ENCODE measurements at regions not wholly inside any gene's neighbourhood (a gene's known extent, or its start where the extent isn't known, plus 50 kb on each side); places are given as distances from the start of the nearest gene placed in this dataset.

- TF ChIP-seq CTCF (IDR thresholded peaks at IDR 0.05) (no peak), EZH2 (IDR thresholded peaks at IDR 0.05) (no peak), EZH2phosphoT487 (IDR thresholded peaks at IDR 0.05) (no peak)
Observed at GRCh38 chr10:2633630-2634029, 433.7 kb upstream of the PFKP start.
